ENCODE measurements at regions not wholly inside any gene's neighbourhood (a gene's known extent, or its start where the extent isn't known, plus 50 kb on each side); places are given as distances from the start of the nearest gene placed in this dataset.

GRCh38 chr5:91214571-91214970, 168.5 kb downstream of the ARRDC3 start:
- TF ChIP-seq POLR2A (IDR thresholded peaks at IDR 0.05; ENCODE audit: low read length), result no peak
- no peak for TF ChIP-seq CHD4 (IDR thresholded peaks at IDR 0.05; ENCODE audit: borderline replicate concordance)
- TF ChIP-seq, protein P1, sequence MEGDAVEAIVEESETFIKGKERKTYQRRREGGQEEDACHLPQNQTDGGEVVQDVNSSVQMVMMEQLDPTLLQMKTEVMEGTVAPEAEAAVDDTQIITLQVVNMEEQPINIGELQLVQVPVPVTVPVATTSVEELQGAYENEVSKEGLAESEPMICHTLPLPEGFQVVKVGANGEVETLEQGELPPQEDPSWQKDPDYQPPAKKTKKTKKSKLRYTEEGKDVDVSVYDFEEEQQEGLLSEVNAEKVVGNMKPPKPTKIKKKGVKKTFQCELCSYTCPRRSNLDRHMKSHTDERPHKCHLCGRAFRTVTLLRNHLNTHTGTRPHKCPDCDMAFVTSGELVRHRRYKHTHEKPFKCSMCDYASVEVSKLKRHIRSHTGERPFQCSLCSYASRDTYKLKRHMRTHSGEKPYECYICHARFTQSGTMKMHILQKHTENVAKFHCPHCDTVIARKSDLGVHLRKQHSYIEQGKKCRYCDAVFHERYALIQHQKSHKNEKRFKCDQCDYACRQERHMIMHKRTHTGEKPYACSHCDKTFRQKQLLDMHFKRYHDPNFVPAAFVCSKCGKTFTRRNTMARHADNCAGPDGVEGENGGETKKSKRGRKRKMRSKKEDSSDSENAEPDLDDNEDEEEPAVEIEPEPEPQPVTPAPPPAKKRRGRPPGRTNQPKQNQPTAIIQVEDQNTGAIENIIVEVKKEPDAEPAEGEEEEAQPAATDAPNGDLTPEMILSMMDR (IDR thresholded peaks at IDR 0.05), result no peak
- no peak for TF ChIP-seq EP300 (IDR thresholded peaks at IDR 0.05)
- no peak for TF ChIP-seq MAFK (IDR thresholded peaks at IDR 0.05; ENCODE audit: partially characterized antibody)
- TF ChIP-seq, protein P2, sequence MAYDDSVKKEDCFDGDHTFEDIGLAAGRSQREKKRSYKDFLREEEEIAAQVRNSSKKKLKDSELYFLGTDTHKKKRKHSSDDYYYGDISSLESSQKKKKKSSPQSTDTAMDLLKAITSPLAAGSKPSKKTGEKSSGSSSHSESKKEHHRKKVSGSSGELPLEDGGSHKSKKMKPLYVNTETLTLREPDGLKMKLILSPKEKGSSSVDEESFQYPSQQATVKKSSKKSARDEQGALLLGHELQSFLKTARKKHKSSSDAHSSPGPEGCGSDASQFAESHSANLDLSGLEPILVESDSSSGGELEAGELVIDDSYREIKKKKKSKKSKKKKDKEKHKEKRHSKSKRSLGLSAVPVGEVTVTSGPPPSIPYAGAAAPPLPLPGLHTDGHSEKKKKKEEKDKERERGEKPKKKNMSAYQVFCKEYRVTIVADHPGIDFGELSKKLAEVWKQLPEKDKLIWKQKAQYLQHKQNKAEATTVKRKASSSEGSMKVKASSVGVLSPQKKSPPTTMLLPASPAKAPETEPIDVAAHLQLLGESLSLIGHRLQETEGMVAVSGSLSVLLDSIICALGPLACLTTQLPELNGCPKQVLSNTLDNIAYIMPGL (CRISPR knock-in tag; IDR thresholded peaks at IDR 0.05; ENCODE audit: borderline replicate concordance), result no peak
- no peak for TF ChIP-seq RAD21 (conservative IDR thresholded peaks at IDR 0.05 in 1 of 2, IDR thresholded peaks at IDR 0.05 in 1 of 2)
- TF ChIP-seq ESRRA (IDR thresholded peaks at IDR 0.05; ENCODE audit: borderline replicate concordance, low read length), result no peak
- no peak for TF ChIP-seq CHD2 (IDR thresholded peaks at IDR 0.05; ENCODE audit: low read length, partially characterized antibody)
- TF ChIP-seq PBX3 (IDR thresholded peaks at IDR 0.05), result no peak
- no peak for TF ChIP-seq HEYL (CRISPR knock-in tag; IDR thresholded peaks at IDR 0.05)
